Activated CD4-positive, alpha-beta T cell treated with anti-CD3 and anti-CD28 coated beads, Interleukin-2, Interleukin-6, amounts not matched to agents 100 ng/mL and 50 ng/mL, durations not matched to agents 16 hours and 8 hours (primary cell): ENCODE measurements at regions not wholly inside any gene's neighbourhood (a gene's known extent, or its start where the extent isn't known, plus 50 kb on each side); places are given as distances from the start of the nearest gene placed in this dataset.

Experiments used
- DNase-seq: peaks from one replicate; pipeline ENCODE4 v3.0.0-alpha.2; 2020

- DNase-seq: no peak
These were observed 136.1 kb upstream of the SNX19 start for GRCh38 chr11:131052367-131052766.

GRCh38 chr11:131056036-131056435 lies 139.8 kb upstream of the SNX19 start:
- no peak for DNase-seq

- DNase-seq: no peak
These were observed 147.4 kb upstream of the SNX19 start for GRCh38 chr11:131063638-131064037.

- peak; percentile 58 for DNase-seq
These were observed 148.2 kb upstream of the SNX19 start for GRCh38 chr11:131064373-131064991.

- no peak for DNase-seq
These were observed 149.4 kb upstream of the SNX19 start for GRCh38 chr11:131065435-131066413.

- DNase-seq: no peak
These were observed 150.3 kb upstream of the SNX19 start for GRCh38 chr11:131066551-131066950.

- DNase-seq: no peak
These were observed 154.1 kb upstream of the SNX19 start for GRCh38 chr11:131070365-131070764.

- DNase-seq: no peak
These were observed 156.9 kb upstream of the SNX19 start for GRCh38 chr11:131073167-131073566.

GRCh38 chr11:131074573-131074972 lies 158.3 kb upstream of the SNX19 start:
- no peak for DNase-seq

- DNase-seq: no peak
These were observed 161.1 kb upstream of the SNX19 start for GRCh38 chr11:131077340-131077739.

- DNase-seq: no peak
These were observed 162.8 kb upstream of the SNX19 start for GRCh38 chr11:131079036-131079435.

GRCh38 chr11:131089727-131090245 lies 173.5 kb upstream of the SNX19 start:
- no peak for DNase-seq

- DNase-seq: no peak
These were observed 176.2 kb upstream of the SNX19 start for GRCh38 chr11:131092469-131092868.

GRCh38 chr11:131094827-131095226 lies 178.5 kb upstream of the SNX19 start:
- no peak for DNase-seq

- no peak for DNase-seq
These were observed 179.4 kb upstream of the SNX19 start for GRCh38 chr11:131095511-131096185.

- DNase-seq: no peak
These were observed 182.7 kb upstream of the SNX19 start for GRCh38 chr11:131099013-131099412.

- DNase-seq: no peak
These were observed 183.5 kb upstream of the SNX19 start for GRCh38 chr11:131099746-131100145.

GRCh38 chr11:131108760-131109159 lies 192.5 kb upstream of the SNX19 start:
- no peak for DNase-seq

- DNase-seq: no peak
These were observed 193.0 kb upstream of the SNX19 start for GRCh38 chr11:131109257-131109656.

- no peak for DNase-seq
These were observed 193.5 kb upstream of the SNX19 start for GRCh38 chr11:131109790-131110189.

GRCh38 chr11:131111775-131112174 lies 195.5 kb upstream of the SNX19 start:
- no peak for DNase-seq

GRCh38 chr11:131118247-131118646 lies 202.0 kb upstream of the SNX19 start:
- no peak for DNase-seq
